ENCODE measurements at regions not wholly inside any gene's neighbourhood (a gene's known extent, or its start where the extent isn't known, plus 50 kb on each side); places are given as distances from the start of the nearest gene placed in this dataset.

DNA sequence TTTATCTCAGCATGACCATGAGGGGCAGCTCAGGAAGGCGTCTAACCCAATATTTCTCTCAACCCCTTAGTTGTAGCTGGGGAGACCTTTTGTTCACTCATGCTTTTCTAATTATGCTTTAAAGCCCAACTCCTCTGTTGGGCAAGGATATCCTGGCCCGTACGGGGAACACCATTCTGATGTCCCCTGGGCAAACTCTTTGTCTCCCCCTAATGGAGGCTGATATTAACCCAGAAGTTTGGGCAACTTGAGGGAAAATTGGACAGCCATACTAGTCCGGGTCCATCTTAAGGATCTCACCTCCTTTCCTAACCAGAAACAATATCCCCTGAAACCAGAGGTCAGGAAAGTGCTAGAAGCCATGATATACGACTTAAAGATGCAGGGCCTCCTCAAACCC lies 143.7 kb upstream of the COX10 start:
- H3K79me2 ChIP-seq (ENCODE audit: control insufficient read depth, insufficient read depth, low read length): no peaks in the 10 kb centered on the region
- dilution Hi-C loops (cut with MboI; ENCODE audit: extremely low pct_ligation_motif_present, low sequenced_read_pairs): no loop called here

More for the DNA sequence above, 143.7 kb upstream of the COX10 start:
- Histone ChIP-seq H3K4me1 (ENCODE audit: control insufficient read depth, extremely low read depth, insufficient read depth, low read length) (no peaks in the 10 kb centered on the region), H3K9me1 (replicated peaks; ENCODE audit: control insufficient read depth, extremely low read depth, insufficient read depth, low read length) (no peaks in the 10 kb centered on the region), H3K4me3 (replicated peaks in 1 of 3; ENCODE audit: insufficient read depth in 1 of 3, low read depth in 1 of 3, low read length in 3 of 3) (no peak overlapping the region), H3K27me3 (ENCODE audit: control insufficient read depth in 2 of 2, insufficient read depth in 2 of 2, low read length in 2 of 2) (no peaks in the 10 kb centered on the region), H4K20me1 (replicated peaks; ENCODE audit: control insufficient read depth, extremely low read depth, insufficient read depth, low read length) (no peaks in the 10 kb centered on the region), H3K4me2 (ENCODE audit: insufficient read depth, low read length) (no peak overlapping the region), H3K36me3 (ENCODE audit: control insufficient read depth in 2 of 2, extremely low read depth in 1 of 2, insufficient read depth in 2 of 2, low read length in 2 of 2) (no peaks in the 10 kb centered on the region), H2AFZ (ENCODE audit: low read depth, low read length) (no peak overlapping the region), H3K27ac (ENCODE audit: insufficient read depth, low read depth, low read length) (no peak overlapping the region), H3K9ac (replicated peaks; ENCODE audit: extremely low read depth, insufficient read depth, low read length) (no peak overlapping the region), H3K9me3 (replicated peaks; ENCODE audit: control insufficient read depth, insufficient read depth, low read length) (no peaks in the 10 kb centered on the region)
- no TSS peak for BruUV-seq (replicated peaks)
- intact Hi-C loops (cut with micrococcal nuclease): no loop called here
- no peak for FAIRE-seq
- TF ChIP-seq POLR2AphosphoS5 (IDR thresholded peaks at IDR 0.05; ENCODE audit: insufficient read depth, low read depth, low read length) (no peak), FOS (IDR thresholded peaks at IDR 0.05; ENCODE audit: borderline replicate concordance, insufficient read depth, low read length) (no peak), GATA2 (IDR thresholded peaks at IDR 0.05; ENCODE audit: insufficient read depth, insufficient read length, low read depth, low read length) (no peak), CTCF (IDR thresholded peaks at IDR 0.05; ENCODE audit: extremely low read depth in 1 of 2, insufficient read depth in 1 of 2, low read depth in 1 of 2, low read length in 2 of 2) (no peak), JUN (IDR thresholded peaks at IDR 0.05; ENCODE audit: borderline replicate concordance, insufficient read depth, insufficient read length, low read depth) (no peak), POLR2A (IDR thresholded peaks at IDR 0.05; ENCODE audit: low read depth, low read length) (no peak), MAX (IDR thresholded peaks at IDR 0.05; ENCODE audit: insufficient read depth, insufficient read length) (no peak), MYC (IDR thresholded peaks at IDR 0.05; ENCODE audit: low read depth, low read length) (no peak)
- ChIA-PET CTCF (no interaction called here), POLR2A (no interaction called here)
- no peak for DNase-seq (ENCODE audit: low read depth, low spot score)

All from endothelial cell of umbilical vein (primary cell).